Adrenal gland (tissue), 9 donors: ENCODE measurements at regions not wholly inside any gene's neighbourhood (a gene's known extent, or its start where the extent isn't known, plus 50 kb on each side); places are given as distances from the start of the nearest gene placed in this dataset.
"Not testable (repeated sequence)": the region's sequence is repeated elsewhere in the genome, so short reads cannot be mapped to it uniquely, and the experiment has no call there.

Source experiments
- DNase-seq, 7 donors: peaks; one replicate each; pipeline ENCODE4 v3.0.0-alpha.2; 2019 to 2020
- H3K27ac ChIP-seq, 5 donors: fragments of 200-600 bp; sonication (generic) in 4 of 5; 1 replicate in 3 of 5; 2 replicates in 2 of 5; pipeline versions ENCODE4 v1.5.1 to v1.8.0; 2016 to 2020; ENCODE audit warnings: mild to moderate bottlenecking in 1 of 5
- H3K27me3 ChIP-seq: fragments of 200-600 bp; 2 replicates; pipeline ENCODE4 v1.8.0; 2021
- H3K36me3 ChIP-seq, 2 donors: fragments of 200-600 bp; replicated peaks in 1 of 2; 1 replicate in 1 of 2; 2 replicates in 1 of 2; pipeline versions ENCODE4 v1.5.1 to v1.8.0; 2018 to 2022
- H3K4me1 ChIP-seq, 2 donors: fragments of 200-600 bp; replicated peaks in 1 of 2; 1 replicate in 1 of 2; 2 replicates in 1 of 2; pipeline versions ENCODE4 v1.5.1 to v1.8.0; 2018 to 2021
- H3K4me3 ChIP-seq, 4 donors: fragments of 200-600 bp; sonication (generic) in 3 of 4; one replicate each; pipeline ENCODE4 v1.5.1; 2016 to 2018
- H3K9me3 ChIP-seq, 3 donors: fragments of 200-600 bp; sonication (generic) in 1 of 3; replicated peaks in 1 of 3; 1 replicate in 2 of 3; 2 replicates in 1 of 3; pipeline versions ENCODE4 v1.5.1 to v1.8.0; 2016 to 2021
- WGBS, 4 donors: extraction: QIAGEN DNeasy Blood & Tissue Kit in 2 of 4; methylation state at CpG; one replicate each; pipeline versions ENCODE4 v1.1.5 to v1.1.7; 2013 to 2017; 5-methylcytosine and 5-hydroxymethylcytosine counted together
- intact Hi-C, 2 donors: fragments of 100-400 bp; cut with DNase I; formaldehyde crosslinking; loops; one replicate each; pipeline versions ENCODE4 v1.14.1 to v1.15.0; 2022 to 2023
- donor health status: healthy with polysubstance abuse.
- donor health status: Bipolar disorder and iron deficiency.
- donor health status: DM: yes; HTN: yes; CAD: no.
- donor health status: DM: no; HTN: no; CAD: no.
- donor health status: DM: no; HTN: no; CAD: no.

GRCh38 chr15:20056871-20057270, 484.7 kb downstream of the GOLGA6L6 start:
- WGBS, 4 donors = 66 to 78% (median 72%) methylated on average over 5 of the region's 5 CpGs
- intact Hi-C loops, DNase-seq: not testable (repeated sequence)

GRCh38 chr15:20055921-20056320, 485.7 kb downstream of the GOLGA6L6 start:
- H3K9me3 ChIP-seq, DNase-seq, H3K27ac ChIP-seq, intact Hi-C loops, H3K4me1 ChIP-seq, H3K36me3 ChIP-seq, H3K27me3 ChIP-seq, H3K4me3 ChIP-seq: not testable (repeated sequence)
- 42 to 56% (median 56%) methylated on average over 4 to 5 of the region's 5 CpGs; no CpG with 5 or more reads in 1 of the 4 donors for WGBS, 4 donors

More at GRCh38 chr15:20056871-20057270, 484.7 kb downstream of the GOLGA6L6 start:
- not testable (repeated sequence) for H3K27ac ChIP-seq, H3K4me3 ChIP-seq, H3K4me1 ChIP-seq, H3K27me3 ChIP-seq, H3K36me3 ChIP-seq, H3K9me3 ChIP-seq

- H3K4me3 ChIP-seq, H3K27ac ChIP-seq, H3K4me1 ChIP-seq, H3K27me3 ChIP-seq, H3K36me3 ChIP-seq, intact Hi-C loops, DNase-seq, H3K9me3 ChIP-seq: not testable (repeated sequence)
- WGBS, 4 donors = 75 to 86% (median 80%) methylated on average over 8 to 14 of the region's 16 CpGs
Measured at GRCh38 chr15:20048189-20048588, 493.4 kb downstream of the GOLGA6L6 start.

GRCh38 chr15:20045165-20045564, 496.4 kb downstream of the GOLGA6L6 start:
- H3K27ac ChIP-seq, DNase-seq, intact Hi-C loops, H3K9me3 ChIP-seq, H3K4me1 ChIP-seq, H3K4me3 ChIP-seq, H3K36me3 ChIP-seq, H3K27me3 ChIP-seq: not testable (repeated sequence)
- WGBS, 4 donors = no CpG with 5 or more reads among the region's 5 CpGs

- DNase-seq, H3K4me1 ChIP-seq, H3K36me3 ChIP-seq, H3K9me3 ChIP-seq, H3K4me3 ChIP-seq, intact Hi-C loops, H3K27me3 ChIP-seq, H3K27ac ChIP-seq: not testable (repeated sequence)
- WGBS, 4 donors = 33 to 67% methylated on average over 1 of the region's 1 CpG; no CpG with 5 or more reads in 2 of the 4 donors
Measured at GRCh38 chr15:20040691-20041090, 500.9 kb downstream of the GOLGA6L6 start.

GRCh38 chr15:20025040-20025439, 516.6 kb downstream of the GOLGA6L6 start:
- DNase-seq, H3K9me3 ChIP-seq, intact Hi-C loops, H3K4me3 ChIP-seq, H3K27ac ChIP-seq, H3K4me1 ChIP-seq, H3K27me3 ChIP-seq, H3K36me3 ChIP-seq: not testable (repeated sequence)
- WGBS, 4 donors = no CpG with 5 or more reads among the region's 2 CpGs

GRCh38 chr15:20022349-20022748, 519.3 kb downstream of the GOLGA6L6 start:
- intact Hi-C loops, H3K27ac ChIP-seq, H3K36me3 ChIP-seq, H3K27me3 ChIP-seq, H3K4me3 ChIP-seq, DNase-seq, H3K9me3 ChIP-seq, H3K4me1 ChIP-seq: not testable (repeated sequence)
- 71 to 90% (median 89%) methylated on average over 1 of the region's 6 CpGs; no CpG with 5 or more reads in 1 of the 4 donors for WGBS, 4 donors

GRCh38 chr15:20021351-20021750, 520.2 kb downstream of the GOLGA6L6 start:
- H3K27ac ChIP-seq, H3K4me1 ChIP-seq, H3K27me3 ChIP-seq, H3K4me3 ChIP-seq, intact Hi-C loops, DNase-seq, H3K9me3 ChIP-seq, H3K36me3 ChIP-seq: not testable (repeated sequence)
- WGBS, 4 donors = 69 to 86% methylated on average over 1 to 3 of the region's 7 CpGs; no CpG with 5 or more reads in 2 of the 4 donors

- H3K27me3 ChIP-seq, H3K9me3 ChIP-seq, H3K4me1 ChIP-seq, H3K36me3 ChIP-seq, H3K27ac ChIP-seq, intact Hi-C loops, H3K4me3 ChIP-seq, DNase-seq: not testable (repeated sequence)
- 73 to 81% methylated on average over 3 of the region's 5 CpGs; no CpG with 5 or more reads in 2 of the 4 donors for WGBS, 4 donors
Measured at GRCh38 chr15:20020588-20020987, 521.0 kb downstream of the GOLGA6L6 start.

- not testable (repeated sequence) for H3K4me1 ChIP-seq
- whole genome bisulfite sequencing, 4 donors = 40 to 69% (median 59%) methylated on average over 1 to 6 of the region's 6 CpGs
Measured at GRCh38 chr15:20019758-20020157, 521.8 kb downstream of the GOLGA6L6 start.

GRCh38 chr15:20017581-20017980, 524.0 kb downstream of the GOLGA6L6 start:
- H3K4me1 ChIP-seq, H3K4me3 ChIP-seq, H3K27ac ChIP-seq, H3K27me3 ChIP-seq, DNase-seq, H3K36me3 ChIP-seq, H3K9me3 ChIP-seq, intact Hi-C loops: not testable (repeated sequence)
- WGBS, 4 donors = 83 to 92% methylated on average over 4 to 6 of the region's 8 CpGs; no CpG with 5 or more reads in 2 of the 4 donors

More at GRCh38 chr15:20019758-20020157, 521.8 kb downstream of the GOLGA6L6 start:
- H3K9me3 ChIP-seq, H3K27me3 ChIP-seq, intact Hi-C loops, H3K36me3 ChIP-seq, H3K4me3 ChIP-seq, H3K27ac ChIP-seq, DNase-seq: not testable (repeated sequence)

GRCh38 chr15:20016941-20017340, 524.7 kb downstream of the GOLGA6L6 start:
- H3K4me3 ChIP-seq, intact Hi-C loops, H3K27me3 ChIP-seq, DNase-seq, H3K9me3 ChIP-seq, H3K27ac ChIP-seq, H3K4me1 ChIP-seq, H3K36me3 ChIP-seq: not testable (repeated sequence)
- WGBS, 4 donors = 76 to 93% (median 83%) methylated on average over 3 to 7 of the region's 9 CpGs
